HEK293T (cell line): ENCODE measurements at regions not wholly inside any gene's neighbourhood (a gene's known extent, or its start where the extent isn't known, plus 50 kb on each side); places are given as distances from the start of the nearest gene placed in this dataset.

Source experiments
- ELF4 ChIP-seq: fragments of 450-650 bp; IDR thresholded peaks from 2 replicates; pipeline ENCODE4 v1.6.1; 2017; ENCODE audit warnings: antibody characterized with exemption
- FOXM1 ChIP-seq: fragments of 450-650 bp; IDR thresholded peaks from 2 replicates; pipeline ENCODE4 v1.6.1; 2017; ENCODE audit warnings: mild to moderate bottlenecking, borderline replicate concordance
- L3MBTL2 ChIP-seq: fragments of 450-650 bp; conservative IDR thresholded peaks from 2 replicates; pipeline ENCODE4 v1.6.1; 2016; ENCODE audit warnings: mild to moderate bottlenecking
- LEF1 ChIP-seq: fragments of 450-650 bp; IDR thresholded peaks from 2 replicates; pipeline ENCODE4 v1.6.1; 2017; ENCODE audit warnings: mild to moderate bottlenecking, borderline replicate concordance
- SP1 ChIP-seq: fragments of 450-650 bp; IDR thresholded peaks from 2 replicates; pipeline ENCODE4 v1.6.1; 2017
- TARDBP ChIP-seq: fragments of 450-650 bp; IDR thresholded peaks from 2 replicates; pipeline ENCODE4 v1.6.1; 2016

DNA sequence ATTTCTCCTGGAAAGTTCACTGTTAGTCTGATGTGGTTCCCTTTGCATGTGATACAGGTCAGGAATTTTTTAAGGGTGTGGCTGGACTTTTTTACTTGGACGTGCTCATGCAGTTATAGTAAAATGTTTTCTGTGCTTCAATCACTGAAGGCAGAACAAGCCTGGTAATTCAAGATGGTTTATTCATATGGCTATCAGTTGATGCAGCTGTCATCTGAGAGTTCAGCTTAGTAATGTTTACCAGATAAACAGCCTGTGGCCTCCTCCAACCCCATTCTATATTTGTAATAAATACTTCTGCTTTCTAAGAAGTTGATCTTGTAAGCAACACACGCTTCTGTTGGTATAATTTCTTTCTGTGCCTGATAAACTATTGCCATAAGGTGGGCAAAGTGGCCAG lies 2105.9 kb downstream of the ARAP2 start:
- TF ChIP-seq L3MBTL2 (no peak), ELF4 (no peak), LEF1 (no peak), SP1 (no peak), FOXM1 (no peak), TARDBP (no peak)
